ENCODE measurements at regions not wholly inside any gene's neighbourhood (a gene's known extent, or its start where the extent isn't known, plus 50 kb on each side); places are given as distances from the start of the nearest gene placed in this dataset.
"Not testable (repeated sequence)": the region's sequence is repeated elsewhere in the genome, so short reads cannot be mapped to it uniquely, and the experiment has no call there.

- no peak for DNase-seq (ENCODE audit: low spot score)
Measured at GRCh38 chr3:145176907-145177306, 984.1 kb downstream of the PLOD2 start.

- no peak for DNase-seq (ENCODE audit: low spot score)
Measured at GRCh38 chr3:145177828-145178227, 983.2 kb downstream of the PLOD2 start.

DNA sequence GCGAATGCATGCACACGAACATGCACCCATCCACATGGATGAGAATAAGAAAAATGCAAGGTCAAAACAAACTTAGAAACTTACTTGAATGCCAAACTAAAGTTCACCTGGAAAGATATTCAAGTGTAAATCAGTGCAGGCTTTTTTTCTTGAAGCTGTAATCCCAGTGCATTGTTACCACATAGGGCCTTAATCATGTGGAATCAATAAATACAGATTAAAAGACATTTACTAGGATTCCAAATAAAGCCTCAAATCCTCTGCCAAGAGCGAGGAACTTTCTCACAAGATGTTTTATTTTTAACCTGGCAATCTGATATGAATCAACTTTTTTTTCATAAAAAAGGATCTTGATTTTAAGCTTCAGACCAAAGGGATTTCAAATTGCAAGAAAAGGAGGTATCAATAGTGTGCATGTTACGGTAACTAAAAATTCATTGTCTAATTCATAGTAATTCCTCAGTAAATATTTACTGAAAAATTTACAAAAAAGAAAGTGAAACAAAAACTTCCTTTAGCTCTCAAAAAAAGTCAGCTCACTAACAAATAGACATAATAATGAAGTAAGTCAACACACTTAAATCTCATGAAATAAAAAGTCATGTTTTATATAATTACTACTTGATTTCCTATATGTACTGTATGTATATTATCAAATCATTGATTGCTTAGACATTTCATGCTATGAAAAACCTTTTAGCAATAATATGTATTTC, 978.6 kb downstream of the PLOD2 start:
- no peak for DNase-seq (ENCODE audit: low spot score)

GRCh38 chr3:145183261-145183660, 977.7 kb downstream of the PLOD2 start:
- no peak for DNase-seq (ENCODE audit: low spot score)

DNA sequence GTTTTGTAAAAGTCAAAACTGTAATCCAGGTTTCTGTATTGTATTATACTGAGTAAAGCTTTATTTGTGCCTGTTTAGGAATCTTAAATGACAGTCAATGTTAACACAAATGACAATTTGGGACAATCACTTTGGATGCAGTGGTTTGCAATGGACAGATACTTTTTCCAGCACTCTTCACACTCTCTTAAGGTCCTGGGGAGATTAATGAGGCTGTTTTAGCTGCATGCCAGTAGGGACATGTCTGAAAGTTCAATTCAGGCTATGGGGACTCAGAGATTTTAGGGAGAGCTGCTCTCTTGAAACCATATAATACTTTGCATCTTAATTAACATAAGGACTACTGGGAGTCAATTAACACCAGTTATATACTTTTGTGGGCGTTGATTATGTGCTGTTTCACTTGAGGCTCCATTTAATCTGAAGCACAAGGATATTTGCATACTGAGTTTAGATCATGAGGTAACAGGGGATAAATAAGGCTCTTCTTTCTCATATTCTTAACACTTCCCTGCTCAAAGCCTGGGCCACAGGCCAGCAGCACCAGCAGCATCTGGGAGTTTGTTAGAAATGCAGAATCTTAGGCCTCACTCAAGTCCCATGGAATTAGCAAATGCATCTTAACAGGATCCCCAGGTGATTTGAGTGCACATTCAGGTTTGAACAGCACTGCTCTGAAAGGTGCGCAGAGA, 972.8 kb downstream of the PLOD2 start:
- no peak for DNase-seq (ENCODE audit: low spot score)

- no peak for DNase-seq (ENCODE audit: low spot score)
Measured at GRCh38 chr3:145190138-145190537, 970.8 kb downstream of the PLOD2 start.

GRCh38 chr3:145190761-145191160, 970.2 kb downstream of the PLOD2 start:
- DNase-seq (ENCODE audit: low spot score), result no peak

GRCh38 chr3:145191543-145191942, 969.4 kb downstream of the PLOD2 start:
- no peak for DNase-seq (ENCODE audit: low spot score)

DNA sequence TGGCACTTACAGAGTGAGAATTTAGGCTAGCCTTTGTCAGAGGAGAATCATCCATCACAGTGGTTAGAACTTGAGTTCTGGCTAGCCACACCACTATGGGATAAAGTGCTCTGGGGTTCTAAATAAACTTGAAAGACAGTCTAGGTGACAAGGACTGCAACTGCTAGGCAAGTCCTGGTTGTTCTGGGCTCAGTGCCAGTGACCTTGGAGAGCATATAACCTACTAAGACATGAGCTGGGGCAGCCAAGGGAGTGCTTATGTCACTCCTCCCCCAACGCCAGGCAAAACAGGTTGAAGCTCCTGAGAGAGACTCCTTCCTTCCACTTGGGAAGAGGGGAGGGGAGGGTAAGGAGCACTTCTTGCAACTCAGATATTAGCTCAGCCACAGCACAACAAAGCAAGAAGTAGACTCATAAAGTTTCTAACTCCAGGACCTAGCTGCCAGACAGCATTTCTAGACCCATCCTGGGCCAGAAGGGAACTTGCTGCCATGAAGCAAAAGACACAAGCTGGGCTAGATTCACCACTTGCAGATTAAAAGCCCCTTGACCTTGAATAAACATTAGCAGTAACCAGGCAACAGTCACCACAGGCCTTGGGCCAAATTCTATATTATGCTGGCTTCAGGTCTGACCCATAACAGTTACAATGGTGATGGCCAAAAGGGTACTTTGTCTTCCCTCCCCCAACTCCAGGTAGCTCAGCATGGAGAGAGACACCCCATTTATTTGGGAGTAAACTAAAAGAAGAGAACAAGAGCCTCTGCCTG, 963.7 kb downstream of the PLOD2 start:
- no peak for DNase-seq (ENCODE audit: low spot score)

- DNase-seq (ENCODE audit: low spot score), result no peak
Measured at GRCh38 chr3:145197821-145198220, 963.2 kb downstream of the PLOD2 start.

GRCh38 chr3:145209561-145209960, 951.4 kb downstream of the PLOD2 start:
- DNase-seq (ENCODE audit: low spot score), result no peak

GRCh38 chr3:145219355-145220235, 941.4 kb downstream of the PLOD2 start:
- DNase-seq (ENCODE audit: low spot score), result no peak

GRCh38 chr3:145224886-145225285, 936.1 kb downstream of the PLOD2 start:
- DNase-seq (ENCODE audit: low spot score), result no peak

DNA sequence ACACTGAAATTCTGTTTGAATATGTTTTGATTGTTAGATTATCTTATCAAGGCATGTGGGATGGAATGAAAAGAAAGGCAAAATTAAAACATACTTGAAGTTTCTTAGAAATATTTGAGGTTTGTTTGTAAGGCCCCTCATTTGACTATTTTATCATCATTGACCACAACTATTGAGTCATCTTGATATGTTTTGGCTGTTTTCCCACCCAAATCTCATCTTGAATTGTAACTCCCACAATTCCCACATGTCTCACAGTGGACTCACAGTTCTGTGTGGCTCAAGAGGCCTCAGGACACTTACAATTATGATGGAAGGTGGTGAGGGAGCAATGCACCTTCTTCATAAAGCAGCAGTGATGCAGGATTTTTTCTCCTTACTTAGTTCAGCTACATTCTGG, 917.1 kb downstream of the PLOD2 start:
- no peak for DNase-seq (ENCODE audit: low spot score)

- no peak for DNase-seq (ENCODE audit: low spot score)
Measured at GRCh38 chr3:145244327-145244726, 916.7 kb downstream of the PLOD2 start.

DNA sequence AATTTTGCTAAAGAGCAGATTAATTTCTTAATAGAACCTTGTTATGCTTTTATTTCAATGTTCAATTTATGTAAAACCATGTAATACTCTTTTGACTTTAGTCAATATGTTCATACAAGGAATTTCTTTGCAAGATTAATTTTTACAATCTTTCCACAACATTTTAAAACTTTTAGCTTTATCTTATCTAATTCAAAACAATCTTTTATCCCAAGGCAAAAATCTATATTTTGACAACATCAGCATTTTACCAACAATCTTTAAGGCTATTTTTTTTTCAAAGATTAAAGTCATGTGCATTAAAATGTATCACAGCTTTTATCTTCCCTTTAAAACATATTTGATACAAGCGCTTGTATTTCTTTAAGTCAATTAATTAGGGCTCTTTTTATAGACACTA, 914.7 kb downstream of the PLOD2 start:
- no peak for DNase-seq (ENCODE audit: low spot score)

GRCh38 chr3:145248928-145249327, 912.1 kb downstream of the PLOD2 start:
- DNase-seq (ENCODE audit: low spot score), result no peak

DNA sequence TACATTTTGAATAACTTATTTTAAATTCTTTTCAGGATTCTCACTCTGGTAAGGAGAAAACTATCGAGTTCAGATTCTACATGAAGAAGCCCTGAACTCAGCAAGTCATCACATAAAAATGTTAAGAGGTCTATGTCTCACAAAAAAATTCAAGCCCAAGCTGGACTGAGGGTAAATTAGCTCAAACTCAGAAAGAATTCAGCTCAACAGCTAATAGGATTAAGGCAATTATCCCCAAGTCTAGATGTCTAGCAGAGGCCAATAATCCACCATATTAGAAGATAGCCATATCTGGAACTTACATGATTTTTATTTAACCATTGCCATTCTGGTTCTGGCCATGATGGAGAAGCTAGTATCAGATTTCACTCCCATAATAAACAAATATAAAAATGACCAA, 909.7 kb downstream of the PLOD2 start:
- DNase-seq (ENCODE audit: low spot score), result no peak

GRCh38 chr3:145257967-145258366, 903.0 kb downstream of the PLOD2 start:
- DNase-seq (ENCODE audit: low spot score), result not testable (repeated sequence)

- DNase-seq (ENCODE audit: low spot score), result no peak
Measured at GRCh38 chr3:145259166-145259880, 901.7 kb downstream of the PLOD2 start.

- not testable (repeated sequence) for DNase-seq (ENCODE audit: low spot score)
Measured at GRCh38 chr3:145263458-145263857, 897.5 kb downstream of the PLOD2 start.
